Hepatocyte (in vitro differentiated cells): ENCODE measurements at regions not wholly inside any gene's neighbourhood (a gene's known extent, or its start where the extent isn't known, plus 50 kb on each side); places are given as distances from the start of the nearest gene placed in this dataset.

Experiments used
- DNase-seq: peaks from one replicate; pipeline ENCODE4 v3.0.0-alpha.2; 2016; ENCODE audit warnings: low spot score
- H2AFZ ChIP-seq: fragments of 200-600 bp; sonication (generic); 2 replicates; pipeline ENCODE4 v1.6.0; 2016; ENCODE audit warnings: antibody characterized with exemption, mild to moderate bottlenecking
- H3K27ac ChIP-seq: fragments of 200-600 bp; sonication (generic); 2 replicates; pipeline ENCODE4 v1.5.1; 2016; ENCODE audit warnings: mild to moderate bottlenecking
- H3K27me3 ChIP-seq: fragments of 200-600 bp; sonication (generic); 2 replicates; pipeline ENCODE4 v1.6.1; 2016
- H3K36me3 ChIP-seq: fragments of 200-600 bp; sonication (generic); replicated peaks from 2 replicates; pipeline ENCODE4 v1.5.1; 2016; ENCODE audit warnings: low read depth; ENCODE audit not compliant: insufficient read depth
- H3K4me1 ChIP-seq: fragments of 200-600 bp; sonication (generic); 2 replicates; pipeline ENCODE4 v1.5.1; 2016; ENCODE audit warnings: mild to moderate bottlenecking, moderate library complexity; ENCODE audit not compliant: insufficient read depth
- H3K4me2 ChIP-seq: fragments of 200-600 bp; sonication (generic); 2 replicates; pipeline ENCODE4 v1.6.0; 2016
- H3K4me3 ChIP-seq: fragments of 200-600 bp; sonication (generic); 2 replicates; pipeline ENCODE4 v1.5.1; 2016; ENCODE audit warnings: mild to moderate bottlenecking
- H3K79me2 ChIP-seq: fragments of 200-600 bp; sonication (generic); 2 replicates; pipeline ENCODE4 v1.6.0; 2017; ENCODE audit warnings: mild to moderate bottlenecking
- H3K9me2 ChIP-seq: fragments of 200-600 bp; sonication (generic); replicated peaks from 2 replicates; pipeline ENCODE4 v1.6.0; 2017; ENCODE audit warnings: mild to moderate bottlenecking; ENCODE audit not compliant: insufficient read depth
- H3K9me3 ChIP-seq: fragments of 200-600 bp; sonication (generic); 2 replicates; pipeline ENCODE4 v1.5.1; 2016; ENCODE audit warnings: low read depth, mild to moderate bottlenecking
- H4K20me1 ChIP-seq: fragments of 200-600 bp; sonication (generic); 2 replicates; pipeline ENCODE4 v1.6.0; 2016; ENCODE audit warnings: mild to moderate bottlenecking; ENCODE audit not compliant: insufficient read depth, poor library complexity, severe bottlenecking
- CTCF ChIP-seq: fragments of 200-600 bp; sonication (generic); IDR thresholded peaks from 2 replicates; pipeline ENCODE4 v1.5.1; 2016; ENCODE audit warnings: antibody characterized with exemption, mild to moderate bottlenecking; ENCODE audit not compliant: poor library complexity
- EZH2 ChIP-seq: fragments of 200-600 bp; sonication (generic); IDR thresholded peaks from 2 replicates; pipeline ENCODE4 v1.6.1; 2016; ENCODE audit warnings: antibody characterized with exemption, mild to moderate bottlenecking, borderline replicate concordance
- EZH2phosphoT487 ChIP-seq: fragments of 200-600 bp; sonication (generic); IDR thresholded peaks from one replicate; pipeline ENCODE4 v1.6.1; 2018; ENCODE audit warnings: antibody characterized with exemption, mild to moderate bottlenecking, low read depth, moderate library complexity; ENCODE audit not compliant: unreplicated experiment, severe bottlenecking
- WGBS: methylation state at CpG from one replicate; pipeline ENCODE4 v1.1.6; 2016; ENCODE audit warnings: low lambda C conversion rate; ENCODE audit errors: missing lambda C conversion rate; 5-methylcytosine and 5-hydroxymethylcytosine counted together

DNA sequence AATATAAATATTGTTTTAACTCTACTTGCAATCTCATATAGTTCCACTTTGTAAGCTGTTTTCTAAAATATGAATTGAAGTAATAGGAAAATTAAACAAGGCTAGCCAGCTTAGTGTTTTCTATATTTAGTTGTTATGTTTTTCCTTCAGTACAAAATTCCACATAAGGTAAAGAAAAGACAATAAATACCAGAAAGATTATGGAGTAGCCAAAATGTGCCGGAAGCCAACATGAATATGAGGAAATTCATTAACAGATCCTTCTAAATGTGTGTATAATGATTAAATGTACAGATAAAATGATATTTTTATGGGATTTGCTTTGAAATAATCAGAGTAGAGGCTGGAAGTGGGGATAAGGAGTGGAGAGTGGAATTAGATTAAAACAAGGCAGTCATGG is 52.5 kb upstream of the COL21A1 start:
- no peak overlapping the region for H3K4me3 ChIP-seq
- no peaks in the 10 kb centered on the region for H3K9me2 ChIP-seq
- no peaks in the 10 kb centered on the region for H3K36me3 ChIP-seq
- H3K79me2 ChIP-seq: no peaks in the 10 kb centered on the region
- no peak overlapping the region for H2AFZ ChIP-seq
- H3K27ac ChIP-seq: no peak overlapping the region
- no peaks in the 10 kb centered on the region for H3K9me3 ChIP-seq
- no peak for DNase-seq
- H4K20me1 ChIP-seq: no peaks in the 10 kb centered on the region
- TF ChIP-seq EZH2: no peak
- TF ChIP-seq CTCF: no peak
- TF ChIP-seq EZH2phosphoT487: no peak
- H3K4me1 ChIP-seq: no peaks in the 10 kb centered on the region
- no peaks in the 10 kb centered on the region for H3K27me3 ChIP-seq
- H3K4me2 ChIP-seq: no peak overlapping the region
- 92% methylated on average over 1 of the region's 1 CpG for WGBS

DNA sequence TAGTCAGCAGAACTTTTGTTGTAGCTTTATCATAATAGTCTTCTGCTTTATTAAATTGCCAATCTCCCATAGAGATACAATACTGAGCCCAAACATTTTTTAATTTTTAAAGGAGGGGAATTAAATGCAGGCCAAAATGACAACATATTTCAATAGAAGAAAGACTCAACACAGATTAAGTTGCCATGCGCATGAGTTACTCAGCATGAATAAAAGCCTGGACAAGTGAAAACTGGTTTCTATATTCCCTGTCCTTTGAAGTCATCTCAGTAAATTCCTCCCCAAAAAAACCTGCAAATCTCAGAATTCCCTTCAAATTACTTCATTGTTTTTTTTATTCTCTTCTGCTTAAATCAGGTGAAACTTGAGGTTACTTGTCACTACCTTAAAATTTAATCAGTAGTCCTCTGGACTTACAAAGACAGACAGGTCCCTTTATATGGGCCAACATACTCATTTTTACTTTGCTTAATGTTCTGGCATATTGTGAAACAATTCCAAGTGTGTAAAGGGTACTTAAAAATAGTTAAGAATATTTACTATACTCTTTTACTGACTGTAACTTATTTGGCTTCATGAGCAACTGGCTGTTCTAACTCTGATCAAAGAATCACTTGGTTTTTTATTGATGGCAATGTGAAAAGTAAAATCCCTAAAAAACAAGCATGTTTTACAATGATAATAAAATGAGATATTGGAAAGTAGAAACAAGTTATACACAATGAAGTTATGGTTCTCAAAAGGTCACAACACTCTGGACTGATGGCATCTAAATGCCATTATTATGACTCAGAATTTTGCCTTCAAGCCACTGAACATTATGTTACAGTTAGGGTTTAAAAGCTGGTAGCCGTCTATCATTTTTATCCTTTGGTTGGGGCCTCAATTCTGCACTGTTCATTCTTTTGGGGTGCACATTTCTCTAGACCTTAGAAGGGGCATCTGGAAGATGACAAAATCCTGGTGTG is 49.9 kb upstream of the COL21A1 start:
- H3K4me2 ChIP-seq: no peak overlapping the region
- H2AFZ ChIP-seq: no peak overlapping the region
- WGBS: 85% methylated on average over 2 of the region's 2 CpGs

More for the DNA sequence above, 49.9 kb upstream of the COL21A1 start:
- TF ChIP-seq EZH2 (no peak), CTCF (no peak), EZH2phosphoT487 (no peak)
- Histone ChIP-seq H3K27me3 (no peaks in the 10 kb centered on the region), H3K27ac (no peak overlapping the region), H3K79me2 (no peaks in the 10 kb centered on the region), H3K36me3 (no peaks in the 10 kb centered on the region), H3K9me2 (no peaks in the 10 kb centered on the region), H3K9me3 (no peaks in the 10 kb centered on the region), H3K4me1 (no peaks in the 10 kb centered on the region), H3K4me3 (no peak overlapping the region), H4K20me1 (no peaks in the 10 kb centered on the region)
- no peak for DNase-seq
